T-cell (primary cell): ENCODE measurements at regions not wholly inside any gene's neighbourhood (a gene's known extent, or its start where the extent isn't known, plus 50 kb on each side); places are given as distances from the start of the nearest gene placed in this dataset.

Source experiments
- ATAC-seq, 4 experiments: fragments of 200-7000 bp in 3 of 4; fragments of 150-1000 bp in 1 of 4; cut with Tn5 transposase; replicated peaks in 1 of 4; 1 replicate in 3 of 4; 2 replicates in 1 of 4; pipeline ENCODE4 v1.10.0; 2021; ENCODE audit warnings: moderate library complexity in 3 of 4, mild to moderate bottlenecking in 2 of 4, moderate number of reproducible peaks in 1 of 4
- CTCF ChIA-PET, 2 donors: fragments of 300-600 bp; sonication (Branson Sonifier 250); formaldehyde crosslinking; loops; one replicate each; lab custom pipeline; 2022; ENCODE audit warnings: antibody characterized with exemption in 2 of 2; lab: Charles Lee
- POLR2A ChIA-PET, 2 donors: fragments of 300-600 bp; sonication (Branson Sonifier 250); formaldehyde crosslinking; loops; one replicate each; lab custom pipeline; 2022; ENCODE audit warnings: antibody characterized with exemption in 2 of 2; lab: Charles Lee
- DNase-seq, 35 experiments: peaks; one replicate each; pipeline versions ENCODE4 v3.0.0 to v3.0.0-alpha.2; 2013 to 2023
- H3K27ac ChIP-seq: one replicate; pipeline ENCODE4 v1.5.1; 2013; ENCODE audit warnings: low read length
- H3K27me3 ChIP-seq, 2 experiments: replicated peaks in 1 of 2; 1 replicate in 1 of 2; 2 replicates in 1 of 2; pipeline versions ENCODE4 v1.6.1 to v1.7.0; 2013; ENCODE audit warnings: low read length in 1 of 2, mixed read lengths in 1 of 2; ENCODE audit not compliant: control insufficient read depth in 2 of 2, insufficient read depth in 2 of 2; ENCODE audit errors: extremely low read depth in 1 of 2
- H3K36me3 ChIP-seq, 2 donors: 1 replicate in 1 of 2; 2 replicates in 1 of 2; pipeline versions ENCODE4 v1.6.1 to v1.7.0; 2013; ENCODE audit warnings: low read length in 1 of 2; ENCODE audit not compliant: control insufficient read depth in 2 of 2, insufficient read depth in 1 of 2; ENCODE audit errors: extremely low read depth in 1 of 2
- H3K4me1 ChIP-seq, 2 experiments: 1 replicate in 1 of 2; 2 replicates in 1 of 2; pipeline versions ENCODE4 v1.6.1 to v1.7.0; 2013; ENCODE audit warnings: low read length in 2 of 2, mixed read lengths in 1 of 2; ENCODE audit not compliant: insufficient read depth in 2 of 2, control insufficient read depth in 1 of 2; ENCODE audit errors: extremely low read depth in 1 of 2
- H3K4me3 ChIP-seq, 2 donors: 1 replicate in 1 of 2; 2 replicates in 1 of 2; pipeline versions ENCODE4 v1.5.1 to v1.7.0; 2013; ENCODE audit warnings: mild to moderate bottlenecking in 2 of 2, low read length in 1 of 2, moderate library complexity in 1 of 2; ENCODE audit not compliant: control insufficient read depth in 1 of 2; ENCODE audit errors: extremely low read depth in 1 of 2
- H3K9me3 ChIP-seq: 2 replicates; pipeline ENCODE4 v1.7.0; 2013
- H3K27ac Mint-ChIP-seq, 2 donors: one replicate each; pipeline ENCODE4 v1.8.0; 2020 to 2021; ENCODE audit warnings: mild to moderate bottlenecking in 2 of 2, mixed read lengths in 2 of 2
- H3K27me3 Mint-ChIP-seq, 2 donors: one replicate each; pipeline ENCODE4 v1.8.0; 2021 to 2022; ENCODE audit warnings: mixed read lengths in 2 of 2
- H3K36me3 Mint-ChIP-seq: one replicate; pipeline ENCODE4 v1.8.0; 2021; ENCODE audit warnings: mixed read lengths
- H3K4me1 Mint-ChIP-seq, 3 donors: one replicate each; pipeline ENCODE4 v1.8.0; 2020 to 2022; ENCODE audit warnings: mixed read lengths in 3 of 3, mild to moderate bottlenecking in 1 of 3
- H3K4me3 Mint-ChIP-seq, 3 donors: one replicate each; pipeline ENCODE4 v1.8.0; 2020 to 2022; ENCODE audit warnings: mild to moderate bottlenecking in 3 of 3, mixed read lengths in 3 of 3, moderate library complexity in 3 of 3
- H3K9me3 Mint-ChIP-seq, 3 donors: one replicate each; pipeline ENCODE4 v1.8.0; 2020 to 2022; ENCODE audit warnings: mixed read lengths in 3 of 3
- WGBS: methylation state at CpG from one replicate; pipeline ENCODE4 v1.1.5; 2013; ENCODE audit warnings: missing lambda C conversion rate; ENCODE audit not compliant: insufficient coverage; 5-methylcytosine and 5-hydroxymethylcytosine counted together

- DNase-seq: no peak
- H3K4me3 Mint-ChIP-seq: no peak overlapping the region
- H3K36me3 Mint-ChIP-seq: no peaks in the 10 kb centered on the region
- Histone ChIP-seq H3K27ac (no peak overlapping the region), H3K4me3 (no peak overlapping the region), H3K27me3 (peaks cover 2 to 3% of the 10 kb centered on the region in 2 experiments), H3K4me1 (no peaks in the 10 kb centered on the region), H3K36me3 (no peaks in the 10 kb centered on the region), H3K9me3 (no peaks in the 10 kb centered on the region)
- H3K9me3 Mint-ChIP-seq: no peaks in the 10 kb centered on the region
- ChIA-PET CTCF (no interaction called here), POLR2A (interaction anchor here in 1 of 2 donors (0.6 kb wide), 1 partner anchor 415 kb away, joined by 6 read pairs; no protein-coding TSS in a partner anchor)
- peaks cover 36 to 38% of the 10 kb centered on the region in 2 donors for H3K27me3 Mint-ChIP-seq
- ATAC-seq: no peak
- H3K27ac Mint-ChIP-seq: no peak overlapping the region
- 50% methylated on average over 1 of the region's 8 CpGs for WGBS
- H3K4me1 Mint-ChIP-seq: no peaks in the 10 kb centered on the region
Observed at GRCh38 chr9:90331826-90332575, 310.6 kb downstream of the DIRAS2 start.

- DNase-seq (no peak), ATAC-seq (no peak)
- Histone ChIP-seq H3K4me3 (no peak overlapping the region), H3K9me3 (no peaks in the 10 kb centered on the region), H3K27ac (no peak overlapping the region), H3K36me3 (no peaks in the 10 kb centered on the region), H3K27me3 (peaks cover 2 to 3% of the 10 kb centered on the region in 2 experiments), H3K4me1 (no peaks in the 10 kb centered on the region)
- WGBS: no CpG with 5 or more reads among the region's 2 CpGs
- Mint-ChIP-seq H3K9me3 (no peaks in the 10 kb centered on the region), H3K4me3 (no peak overlapping the region), H3K27ac (no peak overlapping the region), H3K4me1 (no peaks in the 10 kb centered on the region), H3K27me3 (peaks cover 31 to 32% of the 10 kb centered on the region in 2 donors), H3K36me3 (no peaks in the 10 kb centered on the region)
- CTCF ChIA-PET: no interaction called here
- POLR2A ChIA-PET: no interaction called here
Observed at GRCh38 chr9:90333226-90333625, 309.4 kb downstream of the DIRAS2 start.

- Mint-ChIP-seq H3K36me3 (no peaks in the 10 kb centered on the region), H3K4me3 (no peak overlapping the region), H3K27me3 (peaks cover 11 to 29% of the 10 kb centered on the region in 2 donors), H3K9me3 (peaks cover 0 to 4% (median 0%) of the 10 kb centered on the region in 3 donors), H3K27ac (no peak overlapping the region), H3K4me1 (no peaks in the 10 kb centered on the region)
- H3K27ac ChIP-seq: no peak overlapping the region
- H3K27me3 ChIP-seq: no peaks in the 10 kb centered on the region
- POLR2A ChIA-PET: no interaction called here
- H3K4me3 ChIP-seq: no peak overlapping the region
- no peaks in the 10 kb centered on the region for H3K9me3 ChIP-seq
- CTCF ChIA-PET: no interaction called here
- no peak for ATAC-seq
- no peaks in the 10 kb centered on the region for H3K4me1 ChIP-seq
- DNase-seq: no peak
- H3K36me3 ChIP-seq: no peaks in the 10 kb centered on the region
Observed at GRCh38 chr9:90340421-90340820, 302.2 kb downstream of the DIRAS2 start.

- Histone ChIP-seq H3K36me3 (no peaks in the 10 kb centered on the region), H3K4me3 (no peak overlapping the region), H3K27me3 (no peaks in the 10 kb centered on the region), H3K9me3 (no peaks in the 10 kb centered on the region), H3K27ac (no peak overlapping the region), H3K4me1 (no peaks in the 10 kb centered on the region)
- POLR2A ChIA-PET: no interaction called here
- CTCF ChIA-PET: no interaction called here
- ATAC-seq (no peak), DNase-seq (no peak)
- Mint-ChIP-seq H3K4me3 (no peak overlapping the region), H3K9me3 (peaks cover 0 to 4% (median 0%) of the 10 kb centered on the region in 3 donors), H3K4me1 (no peaks in the 10 kb centered on the region), H3K36me3 (no peaks in the 10 kb centered on the region), H3K27ac (no peak overlapping the region), H3K27me3 (peaks cover 27 to 43% of the 10 kb centered on the region in 2 donors)
- 100% methylated on average over 1 of the region's 4 CpGs for WGBS
Observed at GRCh38 chr9:90342607-90343006, 300.0 kb downstream of the DIRAS2 start.

GRCh38 chr9:90343366-90343765 lies 299.3 kb downstream of the DIRAS2 start:
- no peak for ATAC-seq
- Histone ChIP-seq H3K4me1 (no peaks in the 10 kb centered on the region), H3K4me3 (no peak overlapping the region), H3K36me3 (no peaks in the 10 kb centered on the region), H3K27me3 (no peaks in the 10 kb centered on the region), H3K27ac (no peak overlapping the region), H3K9me3 (no peaks in the 10 kb centered on the region)
- Mint-ChIP-seq H3K4me1 (no peaks in the 10 kb centered on the region), H3K27me3 (peaks cover 34 to 51% of the 10 kb centered on the region in 2 donors), H3K36me3 (no peaks in the 10 kb centered on the region), H3K4me3 (no peak overlapping the region), H3K9me3 (peaks cover 0 to 4% (median 0%) of the 10 kb centered on the region in 3 donors), H3K27ac (no peak overlapping the region)
- CTCF ChIA-PET: no interaction called here
- DNase-seq: no peak
- POLR2A ChIA-PET: no interaction called here
- 90% methylated on average over 3 of the region's 3 CpGs for WGBS

GRCh38 chr9:90343991-90344390 lies 298.6 kb downstream of the DIRAS2 start:
- POLR2A ChIA-PET: no interaction called here
- peaks cover 38 to 54% of the 10 kb centered on the region in 2 donors for H3K27me3 Mint-ChIP-seq

More at GRCh38 chr9:90343991-90344390, 298.6 kb downstream of the DIRAS2 start:
- Mint-ChIP-seq H3K27ac (no peak overlapping the region), H3K36me3 (no peaks in the 10 kb centered on the region), H3K4me1 (no peaks in the 10 kb centered on the region), H3K9me3 (peaks cover 0 to 4% (median 0%) of the 10 kb centered on the region in 3 donors), H3K4me3 (no peak overlapping the region)
- no peak for ATAC-seq
- WGBS: no CpG with 5 or more reads among the region's 1 CpG
- DNase-seq: no peak
- Histone ChIP-seq H3K4me1 (no peaks in the 10 kb centered on the region), H3K36me3 (no peaks in the 10 kb centered on the region), H3K27me3 (no peaks in the 10 kb centered on the region), H3K27ac (no peak overlapping the region), H3K4me3 (no peak overlapping the region), H3K9me3 (no peaks in the 10 kb centered on the region)
- CTCF ChIA-PET: no interaction called here
